GM21515 (cell line): ENCODE measurements at regions not wholly inside any gene's neighbourhood (a gene's known extent, or its start where the extent isn't known, plus 50 kb on each side); places are given as distances from the start of the nearest gene placed in this dataset.

ENCODE experiments used
- ATAC-seq: cut with Tn5 transposase; IDR thresholded peaks from one replicate; pipeline ENCODE4 v1.9.1; 2021; ENCODE audit not compliant: unreplicated experiment

GRCh38 chr6:166050559-166050958 lies 117.1 kb downstream of the TBXT start:
- no peak for ATAC-seq

GRCh38 chr6:166046982-166047381 lies 120.7 kb downstream of the TBXT start:
- no peak for ATAC-seq

- no peak for ATAC-seq
Observed at GRCh38 chr6:166046226-166046625, 121.4 kb downstream of the TBXT start.

- no peak for ATAC-seq
Observed at GRCh38 chr6:166045860-166046200, 121.8 kb downstream of the TBXT start.

GRCh38 chr6:166045173-166045859 lies 122.3 kb downstream of the TBXT start:
- no peak for ATAC-seq

- ATAC-seq = no peak
Observed at GRCh38 chr6:166041277-166041676, 126.4 kb downstream of the TBXT start.

- no peak for ATAC-seq
Observed at GRCh38 chr6:166040292-166040691, 127.4 kb downstream of the TBXT start.

GRCh38 chr6:166036316-166037095 lies 131.1 kb downstream of the TBXT start:
- ATAC-seq = no peak

- no peak for ATAC-seq
Observed at GRCh38 chr6:166032366-166033200, 135.1 kb downstream of the TBXT start.

- no peak for ATAC-seq
Observed at GRCh38 chr6:166031275-166031674, 136.4 kb downstream of the TBXT start.

GRCh38 chr6:166029506-166029905 lies 138.1 kb downstream of the TBXT start:
- ATAC-seq = no peak

GRCh38 chr6:166027761-166028160 lies 139.9 kb downstream of the TBXT start:
- ATAC-seq = no peak

GRCh38 chr6:166026586-166027126 lies 141.0 kb downstream of the TBXT start:
- ATAC-seq = no peak

GRCh38 chr6:166025149-166025898 lies 142.3 kb downstream of the TBXT start:
- no peak for ATAC-seq

- no peak for ATAC-seq
Observed at GRCh38 chr6:166024252-166024651, 143.4 kb downstream of the TBXT start.

GRCh38 chr6:166023273-166023989 lies 144.2 kb downstream of the TBXT start:
- ATAC-seq = no peak

- no peak for ATAC-seq
Observed at GRCh38 chr6:166021429-166021828, 146.2 kb downstream of the TBXT start.

- no peak for ATAC-seq
Observed at GRCh38 chr6:166019214-166019613, 148.4 kb downstream of the TBXT start.

- no peak for ATAC-seq
Observed at GRCh38 chr6:166017032-166017635, 150.5 kb downstream of the TBXT start.

GRCh38 chr6:166014966-166015365 lies 152.7 kb downstream of the TBXT start:
- ATAC-seq = no peak
